ENCODE measurements at regions not wholly inside any gene's neighbourhood (a gene's known extent, or its start where the extent isn't known, plus 50 kb on each side); places are given as distances from the start of the nearest gene placed in this dataset.

DNA sequence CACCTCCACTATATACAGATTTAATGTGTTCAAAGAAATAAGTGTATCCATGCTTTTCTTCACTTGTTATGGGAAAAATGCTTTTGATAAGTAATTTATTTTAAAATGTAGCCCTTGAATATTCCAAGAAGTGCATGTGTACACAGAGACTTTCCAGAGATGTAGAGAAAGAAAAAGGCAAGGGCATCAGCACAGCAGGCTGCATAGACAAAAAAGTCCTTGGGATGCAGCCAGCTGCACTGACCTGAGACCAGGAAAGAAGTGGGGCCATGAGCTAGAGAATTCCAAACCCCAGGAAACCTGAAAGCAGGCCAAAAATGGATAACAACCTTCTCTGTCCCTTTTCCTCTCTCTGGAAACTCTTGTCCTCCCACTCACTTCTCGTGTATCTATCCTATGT is 51.6 kb upstream of the PRDM8 start:
- no peaks in the 10 kb centered on the region for H3K27me3 ChIP-seq (ENCODE audit: insufficient read depth, low read length)
- Mint-ChIP-seq H3K4me1 (peaks cover 6 to 31% (median 16%) of the 10 kb centered on the region in 4 donors), H3K27ac (no peak overlapping the region), H3K4me3 (no peak overlapping the region), H3K27me3 (no peaks in the 10 kb centered on the region), H3K36me3 (no peaks in the 10 kb centered on the region), H3K9me3 (peaks cover 0 to 2% (median 0%) of the 10 kb centered on the region in 8 donors)
- POLR2A ChIA-PET (ENCODE audit: partially characterized antibody) = no interaction called here
- peaks cover 23% of the 10 kb centered on the region for H3K4me1 ChIP-seq (ENCODE audit: insufficient read depth, low read length)
- H3K9me3 ChIP-seq (ENCODE audit: control insufficient read depth in 1 of 2, low read length in 2 of 2) = no peaks in the 10 kb centered on the region
- no peak overlapping the region for H3K27ac ChIP-seq (ENCODE audit: low read depth, low read length)
- H3K36me3 ChIP-seq (ENCODE audit: insufficient read depth, low read length) = no peaks in the 10 kb centered on the region
- H3K4me3 ChIP-seq (ENCODE audit: low read length in 2 of 2) = no peak overlapping the region
- DNase-seq = no peak
- intact Hi-C loops (cut with micrococcal nuclease) = no loop called here
- CTCF ChIA-PET (ENCODE audit: partially characterized antibody) = no interaction called here

DNA sequence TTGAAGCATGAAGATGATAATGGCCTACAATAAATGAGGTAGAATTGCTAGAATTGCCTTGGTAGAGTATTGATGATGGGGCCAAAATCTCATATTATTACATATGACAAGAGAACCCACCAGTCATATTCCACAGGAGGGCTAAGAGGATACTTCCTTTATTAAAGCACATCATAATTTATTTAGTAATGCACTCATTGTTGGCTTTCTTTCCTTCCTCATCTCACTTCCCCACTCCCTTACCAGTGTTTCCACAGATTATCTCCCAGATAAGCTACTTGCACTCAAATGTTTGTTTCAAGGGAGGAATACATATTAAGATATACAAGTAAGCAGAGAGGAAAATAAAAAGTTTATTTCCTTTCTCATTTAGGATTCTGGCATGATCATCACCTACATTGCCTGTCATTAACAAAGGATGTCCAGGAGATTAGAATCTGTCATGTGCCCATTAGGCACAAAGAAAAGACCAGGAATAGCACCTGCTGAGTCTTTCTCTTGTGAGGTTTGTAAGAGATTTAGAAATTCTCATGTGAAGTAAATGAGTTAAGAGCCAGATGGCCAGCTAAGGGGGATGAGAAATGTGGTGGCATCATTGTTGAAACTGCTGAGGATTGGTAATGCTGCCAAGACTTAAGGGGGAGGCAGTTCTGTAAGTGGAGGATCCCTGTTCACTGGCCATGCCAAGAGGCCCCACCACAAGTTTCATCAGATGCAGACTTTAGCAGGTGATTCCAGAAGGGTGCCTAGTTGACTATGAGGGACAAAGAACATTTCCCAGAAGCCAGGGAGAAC is 52.4 kb upstream of the PRDM8 start:
- DNase-seq = no peak
- no peaks in the 10 kb centered on the region for H3K9me3 ChIP-seq (ENCODE audit: control insufficient read depth in 1 of 2, low read length in 2 of 2)
- no peaks in the 10 kb centered on the region for H3K36me3 ChIP-seq (ENCODE audit: insufficient read depth, low read length)
- H3K4me1 ChIP-seq (ENCODE audit: insufficient read depth, low read length) = peaks cover 31% of the 10 kb centered on the region
- Mint-ChIP-seq H3K27ac (no peak overlapping the region), H3K4me1 (peaks cover 12 to 38% (median 22%) of the 10 kb centered on the region in 4 donors), H3K36me3 (no peaks in the 10 kb centered on the region), H3K9me3 (peaks cover 0 to 2% (median 0%) of the 10 kb centered on the region in 8 donors), H3K27me3 (no peaks in the 10 kb centered on the region), H3K4me3 (no peak overlapping the region)
- H3K27me3 ChIP-seq (ENCODE audit: insufficient read depth, low read length) = no peaks in the 10 kb centered on the region
- POLR2A ChIA-PET (ENCODE audit: partially characterized antibody) = interaction anchor here (1.2 to 1.6 kb wide), 3 partner anchors 17 to 40 kb away, joined by 3 to 4 read pairs (median 4); no protein-coding TSS in a partner anchor
- intact Hi-C loops (cut with micrococcal nuclease) = no loop called here
- H3K4me3 ChIP-seq (ENCODE audit: low read length in 2 of 2) = no peak overlapping the region
- no peak overlapping the region for H3K27ac ChIP-seq (ENCODE audit: low read depth, low read length)
- CTCF ChIA-PET (ENCODE audit: partially characterized antibody) = interaction anchor here (1.1 to 1.5 kb wide), 2 partner anchors 27 to 39 kb away, joined by 3 to 4 read pairs; no protein-coding TSS in a partner anchor

DNA sequence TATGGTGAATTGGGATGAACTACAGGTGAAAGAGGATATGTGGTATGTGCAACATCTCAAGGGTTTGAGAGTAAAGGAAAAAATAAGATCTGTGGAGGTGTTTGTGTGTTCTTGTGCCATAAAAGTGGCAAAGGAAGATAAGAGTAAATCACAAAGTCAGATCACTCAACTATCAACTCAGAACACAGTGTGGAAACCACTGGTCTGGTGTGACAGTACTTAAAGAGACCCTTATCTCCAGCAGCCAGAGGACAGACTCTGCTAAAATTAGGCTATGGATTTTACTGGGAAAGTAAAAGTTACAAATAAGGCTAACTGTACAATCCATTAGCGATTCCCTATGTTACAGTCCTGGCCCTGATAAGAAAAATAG is 54.0 kb upstream of the PRDM8 start:
- H3K27me3 Mint-ChIP-seq = no peaks in the 10 kb centered on the region
- ChIA-PET POLR2A (ENCODE audit: partially characterized antibody) (interaction anchor here (1.3 to 3.3 kb wide), 3 partner anchors 18 to 59 kb away, joined by 3 to 18 read pairs (median 5); no protein-coding TSS in a partner anchor), CTCF (ENCODE audit: partially characterized antibody) (interaction anchor here (1.6 kb wide), 1 partner anchor 18 kb away, joined by 6 read pairs; no protein-coding TSS in a partner anchor)

DNA sequence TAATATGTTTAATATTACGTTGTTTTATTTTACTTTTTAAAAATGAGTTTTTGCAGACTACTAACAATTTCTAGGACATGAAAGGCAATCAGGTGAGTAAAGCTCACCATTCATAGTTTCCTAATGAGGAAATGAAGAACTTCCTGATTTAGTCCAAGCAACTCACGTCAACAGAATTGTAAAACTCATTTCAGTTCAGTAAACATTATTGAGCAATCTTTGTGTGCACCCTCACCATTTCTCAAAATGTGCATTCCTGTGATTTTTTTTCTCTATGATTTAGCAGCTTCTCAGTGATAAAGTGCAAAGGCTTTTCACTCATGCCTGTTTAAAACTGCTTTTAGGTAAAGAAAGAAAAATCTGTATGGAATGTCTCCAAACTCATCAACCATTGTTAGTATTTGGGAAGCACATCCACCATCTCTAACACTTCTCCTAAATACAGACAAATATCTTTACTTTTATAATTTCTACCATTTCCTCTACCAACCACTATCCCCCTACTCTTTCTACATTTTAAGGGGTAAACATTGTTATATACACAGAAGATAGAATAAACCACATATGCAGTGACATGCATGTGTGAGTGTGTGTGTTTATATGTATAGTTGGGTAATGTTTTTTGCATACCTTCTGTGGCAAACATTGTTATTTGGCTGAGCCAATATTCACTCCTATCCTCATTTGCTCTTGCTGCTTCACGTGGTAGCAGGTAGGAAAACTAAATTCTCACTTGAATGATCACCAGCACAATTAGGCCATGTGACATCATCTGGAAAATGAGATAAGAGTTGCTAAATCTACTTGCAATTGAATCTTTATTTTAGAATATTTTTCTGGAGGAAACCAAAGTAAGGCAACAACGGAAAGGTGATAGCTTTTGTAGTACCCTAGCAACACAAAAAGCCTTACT is 54.7 kb upstream of the PRDM8 start:
- peak in 1 of 5 donors; percentile 5 for DNase-seq
- Histone ChIP-seq H3K27me3 (ENCODE audit: insufficient read depth, low read length) (no peaks in the 10 kb centered on the region), H3K9me3 (ENCODE audit: control insufficient read depth in 1 of 2, low read length in 2 of 2) (no peaks in the 10 kb centered on the region), H3K4me1 (ENCODE audit: insufficient read depth, low read length) (peaks cover 54% of the 10 kb centered on the region), H3K27ac (ENCODE audit: low read depth, low read length) (no peak overlapping the region), H3K4me3 (ENCODE audit: low read length in 2 of 2) (no peak overlapping the region), H3K36me3 (ENCODE audit: insufficient read depth, low read length) (no peaks in the 10 kb centered on the region)
- H3K4me3 Mint-ChIP-seq = peak overlapping the region in 5 of 8 donors; percentile 27 to 59 (median 34)
- peak overlapping the region in 3 of 7 donors; percentile 25 to 75 (median 62) for H3K27ac Mint-ChIP-seq
- H3K4me1 Mint-ChIP-seq = peaks cover 30 to 60% (median 43%) of the 10 kb centered on the region in 4 donors
- H3K27me3 Mint-ChIP-seq = no peaks in the 10 kb centered on the region
- H3K36me3 Mint-ChIP-seq = no peaks in the 10 kb centered on the region
- ChIA-PET CTCF (ENCODE audit: partially characterized antibody) (interaction anchor here (1.2 to 1.6 kb wide), 3 partner anchors 17 to 59 kb away, joined by 3 to 6 read pairs (median 4); no protein-coding TSS in a partner anchor), POLR2A (ENCODE audit: partially characterized antibody) (interaction anchor here (1.0 to 3.3 kb wide), 4 partner anchors 17 to 60 kb away, joined by 3 to 18 read pairs (median 4); no protein-coding TSS in a partner anchor)
- intact Hi-C loops (cut with micrococcal nuclease) = no loop called here
- peaks cover 0 to 2% (median 0%) of the 10 kb centered on the region in 8 donors for H3K9me3 Mint-ChIP-seq

More for the DNA sequence above, 54.0 kb upstream of the PRDM8 start:
- Histone ChIP-seq H3K27me3 (ENCODE audit: insufficient read depth, low read length) (no peaks in the 10 kb centered on the region), H3K36me3 (ENCODE audit: insufficient read depth, low read length) (no peaks in the 10 kb centered on the region), H3K4me3 (ENCODE audit: low read length in 2 of 2) (no peak overlapping the region), H3K9me3 (ENCODE audit: control insufficient read depth in 1 of 2, low read length in 2 of 2) (no peaks in the 10 kb centered on the region), H3K27ac (ENCODE audit: low read depth, low read length) (no peak overlapping the region), H3K4me1 (ENCODE audit: insufficient read depth, low read length) (peaks cover 47% of the 10 kb centered on the region)
- intact Hi-C loops (cut with micrococcal nuclease) = no loop called here
- no peak for DNase-seq
- H3K9me3 Mint-ChIP-seq = peaks cover 0 to 2% (median 0%) of the 10 kb centered on the region in 8 donors
- peaks cover 25 to 54% (median 38%) of the 10 kb centered on the region in 4 donors for H3K4me1 Mint-ChIP-seq
- H3K36me3 Mint-ChIP-seq = no peaks in the 10 kb centered on the region
- no peak overlapping the region for H3K4me3 Mint-ChIP-seq
- H3K27ac Mint-ChIP-seq = peak overlapping the region in 1 of 7 donors; percentile 2

DNA sequence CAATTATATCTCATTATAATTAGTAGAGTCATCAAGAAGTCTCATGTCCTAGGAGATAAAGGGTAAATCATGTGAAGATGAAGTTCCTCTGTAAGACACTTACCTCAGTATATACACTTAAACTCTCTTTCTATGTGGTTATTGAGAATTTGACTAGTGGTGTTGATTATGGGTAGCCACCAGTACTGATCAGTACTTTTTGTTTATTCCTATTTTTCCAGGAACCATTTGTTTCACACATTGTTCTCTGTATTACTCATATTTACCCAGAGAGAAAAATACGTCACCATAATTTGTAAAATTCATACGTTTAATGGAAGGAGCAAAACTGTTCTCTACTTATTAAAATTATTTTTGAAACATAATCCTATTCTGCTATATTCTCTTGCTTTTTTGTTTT is 55.8 kb upstream of the PRDM8 start:
- H3K27ac Mint-ChIP-seq = peak overlapping the region in 2 of 7 donors; percentile 41 to 62
- no peaks in the 10 kb centered on the region for H3K36me3 ChIP-seq (ENCODE audit: insufficient read depth, low read length)
- no peak overlapping the region for H3K4me3 ChIP-seq (ENCODE audit: low read length in 2 of 2)
- H3K27ac ChIP-seq (ENCODE audit: low read depth, low read length) = no peak overlapping the region
- no peaks in the 10 kb centered on the region for H3K27me3 Mint-ChIP-seq
- no peaks in the 10 kb centered on the region for H3K36me3 Mint-ChIP-seq
- intact Hi-C loops (cut with micrococcal nuclease) = no loop called here
- H3K9me3 ChIP-seq (ENCODE audit: control insufficient read depth in 1 of 2, low read length in 2 of 2) = no peaks in the 10 kb centered on the region
- no peak for DNase-seq
- peaks cover 0 to 2% (median 0%) of the 10 kb centered on the region in 8 donors for H3K9me3 Mint-ChIP-seq
- H3K4me1 Mint-ChIP-seq = peaks cover 33 to 68% (median 46%) of the 10 kb centered on the region in 4 donors
- H3K4me3 Mint-ChIP-seq = no peak overlapping the region
- ChIA-PET CTCF (ENCODE audit: partially characterized antibody) (interaction anchor here (1.2 to 5.6 kb wide), 6 partner anchors 15 to 60 kb away, joined by 3 to 73 read pairs (median 12); no protein-coding TSS in a partner anchor), POLR2A (ENCODE audit: partially characterized antibody) (interaction anchor here (3.3 to 4.1 kb wide), 2 partner anchors 31 to 42 kb away, joined by 18 to 66 read pairs; no protein-coding TSS in a partner anchor)
- H3K4me1 ChIP-seq (ENCODE audit: insufficient read depth, low read length) = peaks cover 58% of the 10 kb centered on the region
- no peaks in the 10 kb centered on the region for H3K27me3 ChIP-seq (ENCODE audit: insufficient read depth, low read length)

DNA sequence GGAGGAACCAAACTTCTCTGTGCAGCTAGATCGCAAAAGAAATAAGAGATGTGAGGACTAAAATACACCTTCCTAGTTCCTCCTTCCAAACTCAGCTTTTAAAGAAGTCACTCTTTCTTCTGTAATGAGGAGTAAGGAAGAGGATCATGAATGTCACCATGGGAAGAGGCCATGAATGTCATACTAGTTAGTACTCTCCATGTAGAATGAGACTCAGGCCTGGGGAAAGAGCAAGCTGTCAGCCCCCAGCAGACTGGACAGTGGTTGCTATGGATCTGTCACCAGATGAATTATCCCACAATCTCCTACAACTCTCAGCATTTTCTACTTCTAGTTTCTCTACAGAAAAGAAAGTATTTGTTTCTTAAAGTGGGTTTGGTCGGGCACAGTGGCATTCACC is 57.1 kb upstream of the PRDM8 start:
- ChIA-PET POLR2A (ENCODE audit: partially characterized antibody) (interaction anchor here (1.0 to 4.3 kb wide), 9 partner anchors 8 to 63 kb away, joined by 4 to 66 read pairs (median 15); no protein-coding TSS in a partner anchor), CTCF (ENCODE audit: partially characterized antibody) (interaction anchor here (0.8 to 5.6 kb wide), 11 partner anchors 9 to 62 kb away, joined by 3 to 73 read pairs (median 5); no protein-coding TSS in a partner anchor)
- peaks cover 33 to 69% (median 46%) of the 10 kb centered on the region in 4 donors for H3K4me1 Mint-ChIP-seq
- no peaks in the 10 kb centered on the region for H3K27me3 Mint-ChIP-seq
- H3K9me3 ChIP-seq (ENCODE audit: control insufficient read depth in 1 of 2, low read length in 2 of 2) = no peaks in the 10 kb centered on the region
- no peak overlapping the region for H3K4me3 ChIP-seq (ENCODE audit: low read length in 2 of 2)
- H3K27ac ChIP-seq (ENCODE audit: low read depth, low read length) = peak overlapping the region; percentile 45
- peaks cover 0 to 2% (median 0%) of the 10 kb centered on the region in 8 donors for H3K9me3 Mint-ChIP-seq
- no peak for DNase-seq
- peaks cover 58% of the 10 kb centered on the region for H3K4me1 ChIP-seq (ENCODE audit: insufficient read depth, low read length)
- H3K27me3 ChIP-seq (ENCODE audit: insufficient read depth, low read length) = no peaks in the 10 kb centered on the region
- H3K27ac Mint-ChIP-seq = peak overlapping the region; percentile 84 to 93 (median 87)
- no peak overlapping the region for H3K4me3 Mint-ChIP-seq
- H3K36me3 Mint-ChIP-seq = no peaks in the 10 kb centered on the region
- intact Hi-C loops (cut with micrococcal nuclease) = no loop called here
- no peaks in the 10 kb centered on the region for H3K36me3 ChIP-seq (ENCODE audit: insufficient read depth, low read length)
